ENCODE measurements at regions not wholly inside any gene's neighbourhood (a gene's known extent, or its start where the extent isn't known, plus 50 kb on each side); places are given as distances from the start of the nearest gene placed in this dataset.

DNA sequence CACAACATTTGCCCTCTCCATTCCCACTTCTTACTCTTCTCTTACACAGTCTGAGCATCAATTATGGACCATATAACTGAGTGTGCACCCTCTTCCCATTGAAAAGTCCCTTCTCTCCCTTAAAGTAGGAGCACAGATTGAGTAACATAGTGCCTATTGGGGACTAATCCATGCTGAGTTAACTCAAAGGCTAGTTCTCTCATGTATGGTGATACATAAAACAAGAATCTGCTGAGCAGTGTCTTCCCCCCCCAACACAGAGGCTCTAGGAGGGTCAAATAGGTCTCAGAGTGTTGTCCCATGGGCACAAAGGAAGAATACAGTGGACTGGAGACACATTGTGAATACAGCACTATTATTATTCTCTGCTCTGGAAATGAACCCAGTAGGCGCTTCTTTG is 274.6 kb upstream of the BOD1L1 start:
- POLR2A ChIA-PET, result no interaction called here
- no peaks in the 10 kb centered on the region for H3K9me3 Mint-ChIP-seq
- no peak for TF ChIP-seq CTCF (IDR thresholded peaks at IDR 0.05)
- CTCF ChIA-PET, result no interaction called here
- no peak overlapping the region for H3K4me3 Mint-ChIP-seq
- no peaks in the 10 kb centered on the region for H3K4me1 Mint-ChIP-seq
- DNase-seq, result no peak
- intact Hi-C loops (cut with micrococcal nuclease), result no loop called here
- H3K27me3 Mint-ChIP-seq, result peaks cover 10% of the 10 kb centered on the region
- no peaks in the 10 kb centered on the region for H3K36me3 Mint-ChIP-seq (ENCODE audit: low read depth)
- H3K27ac Mint-ChIP-seq, result no peak overlapping the region
- ATAC-seq (ENCODE audit: low read depth), result no peak

DNA sequence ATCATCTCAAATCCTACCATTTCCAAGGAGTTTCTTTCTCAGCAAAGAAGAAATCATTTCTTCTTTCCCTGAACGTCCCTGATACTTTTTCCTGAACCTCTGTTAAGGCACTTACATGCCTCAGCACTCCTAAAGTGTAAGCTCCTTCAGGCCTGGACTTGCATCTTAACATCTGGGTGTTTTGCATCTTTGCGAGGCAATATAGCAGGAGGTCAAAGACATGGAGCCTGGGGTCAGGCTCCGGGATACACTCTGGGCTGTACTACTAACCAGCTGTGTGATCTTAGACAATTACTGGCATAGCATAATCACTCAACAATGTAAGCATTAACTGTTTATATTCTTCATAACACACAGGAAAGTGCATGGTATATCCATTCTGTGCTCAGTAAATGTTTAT is 275.5 kb upstream of the BOD1L1 start:
- intact Hi-C loops (cut with micrococcal nuclease), result no loop called here

DNA sequence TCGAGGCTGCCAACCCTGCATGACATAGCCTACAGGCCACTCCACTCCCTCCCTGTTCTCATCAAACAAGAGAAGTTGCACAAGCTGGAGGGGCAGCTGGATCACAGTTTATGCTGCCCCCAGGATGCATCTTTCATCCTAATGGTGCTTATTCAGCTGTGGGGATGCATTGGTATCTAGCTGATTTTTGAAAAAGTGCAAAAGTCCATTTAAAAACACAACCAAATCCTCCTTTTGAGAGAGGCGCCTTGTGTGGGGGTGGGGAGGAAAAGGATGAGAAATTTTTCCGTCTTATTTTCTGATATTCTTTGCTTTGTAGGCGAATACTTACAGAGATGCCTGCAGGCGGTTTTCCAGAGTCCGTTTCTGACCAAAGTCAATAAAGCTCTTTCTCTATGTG is 276.4 kb upstream of the BOD1L1 start:
- TF ChIP-seq CTCF (IDR thresholded peaks at IDR 0.05), result no peak
- no peaks in the 10 kb centered on the region for H3K4me1 Mint-ChIP-seq

More for the DNA sequence above, 275.5 kb upstream of the BOD1L1 start:
- H3K4me1 Mint-ChIP-seq, result no peaks in the 10 kb centered on the region
- no peak overlapping the region for H3K27ac Mint-ChIP-seq
- H3K4me3 Mint-ChIP-seq, result no peak overlapping the region
- ChIA-PET POLR2A (no interaction called here), CTCF (no interaction called here)
- TF ChIP-seq CTCF (IDR thresholded peaks at IDR 0.05), result no peak
- no peaks in the 10 kb centered on the region for H3K9me3 Mint-ChIP-seq
- H3K36me3 Mint-ChIP-seq (ENCODE audit: low read depth), result no peaks in the 10 kb centered on the region
- DNase-seq (no peak), ATAC-seq (ENCODE audit: low read depth) (no peak)
- H3K27me3 Mint-ChIP-seq, result peaks cover 10% of the 10 kb centered on the region

DNA sequence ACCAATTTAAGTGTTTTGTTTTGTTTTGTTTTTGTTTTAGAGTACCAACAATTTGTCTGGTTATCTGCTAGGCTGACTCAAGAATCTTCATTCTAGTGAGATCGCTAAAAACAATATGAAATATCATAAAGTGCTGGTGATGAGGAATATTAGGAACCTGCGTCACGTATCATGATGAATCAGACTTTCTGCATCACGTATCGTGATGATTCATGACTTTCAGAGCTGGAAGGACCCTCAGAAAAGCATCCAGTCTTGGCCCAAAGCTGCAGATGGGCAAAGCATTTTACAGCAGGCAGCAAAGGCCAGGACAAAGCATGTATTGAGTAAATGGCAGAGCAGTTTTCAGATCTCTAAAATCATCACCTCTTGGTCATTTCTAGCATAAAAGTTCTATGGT is 278.0 kb upstream of the BOD1L1 start:
- no peaks in the 10 kb centered on the region for H3K9me3 Mint-ChIP-seq
- no peaks in the 10 kb centered on the region for H3K4me1 Mint-ChIP-seq

More for the DNA sequence above, 276.4 kb upstream of the BOD1L1 start:
- DNase-seq (no peak), ATAC-seq (ENCODE audit: low read depth) (no peak)
- no peaks in the 10 kb centered on the region for H3K36me3 Mint-ChIP-seq (ENCODE audit: low read depth)
- no peak overlapping the region for H3K27ac Mint-ChIP-seq
- peaks cover 10% of the 10 kb centered on the region for H3K27me3 Mint-ChIP-seq
- H3K9me3 Mint-ChIP-seq, result no peaks in the 10 kb centered on the region
- POLR2A ChIA-PET, result no interaction called here
- intact Hi-C loops (cut with micrococcal nuclease), result no loop called here
- H3K4me3 Mint-ChIP-seq, result no peak overlapping the region
- CTCF ChIA-PET, result no interaction called here

DNA sequence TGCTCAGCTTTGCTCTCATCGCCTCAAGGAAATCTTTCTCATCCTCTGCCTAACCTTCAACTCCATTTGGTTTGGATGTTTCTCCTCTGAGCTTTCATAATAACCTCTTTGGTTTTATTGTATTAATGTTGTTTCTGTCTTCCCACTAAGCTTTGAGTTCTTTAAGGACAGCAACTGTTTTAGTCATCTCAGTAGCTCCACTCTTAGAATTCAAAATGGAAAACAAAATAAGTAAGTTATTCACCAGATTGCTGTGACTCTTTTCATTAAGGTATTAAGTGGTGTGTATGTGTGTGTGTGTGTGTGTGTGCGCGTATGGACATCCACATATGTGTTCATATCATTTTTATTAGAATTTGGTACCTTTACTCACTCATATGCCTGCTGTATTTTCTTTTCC is 279.2 kb upstream of the BOD1L1 start:
- Mint-ChIP-seq H3K9me3 (no peaks in the 10 kb centered on the region), H3K27ac (no peak overlapping the region), H3K27me3 (peaks cover 6% of the 10 kb centered on the region), H3K4me3 (no peak overlapping the region), H3K36me3 (ENCODE audit: low read depth) (no peaks in the 10 kb centered on the region), H3K4me1 (no peaks in the 10 kb centered on the region)
- ChIA-PET CTCF (no interaction called here), POLR2A (no interaction called here)
- DNase-seq (no peak), ATAC-seq (ENCODE audit: low read depth) (no peak)
- intact Hi-C loops (cut with micrococcal nuclease), result no loop called here
- no peak for TF ChIP-seq CTCF (IDR thresholded peaks at IDR 0.05)

More for the DNA sequence above, 278.0 kb upstream of the BOD1L1 start:
- CTCF ChIA-PET, result no interaction called here
- Mint-ChIP-seq H3K27ac (no peak overlapping the region), H3K36me3 (ENCODE audit: low read depth) (no peaks in the 10 kb centered on the region), H3K4me3 (no peak overlapping the region), H3K27me3 (peaks cover 6% of the 10 kb centered on the region)
- intact Hi-C loops (cut with micrococcal nuclease), result no loop called here
- no peak for ATAC-seq (ENCODE audit: low read depth)
- no peak for DNase-seq
- no peak for TF ChIP-seq CTCF (IDR thresholded peaks at IDR 0.05)
- POLR2A ChIA-PET, result no interaction called here

Data from activated B cell treated with CpG ODN at 0.5 μM for 24 hours (primary cell).